ENCODE measurements at regions not wholly inside any gene's neighbourhood (a gene's known extent, or its start where the extent isn't known, plus 50 kb on each side); places are given as distances from the start of the nearest gene placed in this dataset.

DNA sequence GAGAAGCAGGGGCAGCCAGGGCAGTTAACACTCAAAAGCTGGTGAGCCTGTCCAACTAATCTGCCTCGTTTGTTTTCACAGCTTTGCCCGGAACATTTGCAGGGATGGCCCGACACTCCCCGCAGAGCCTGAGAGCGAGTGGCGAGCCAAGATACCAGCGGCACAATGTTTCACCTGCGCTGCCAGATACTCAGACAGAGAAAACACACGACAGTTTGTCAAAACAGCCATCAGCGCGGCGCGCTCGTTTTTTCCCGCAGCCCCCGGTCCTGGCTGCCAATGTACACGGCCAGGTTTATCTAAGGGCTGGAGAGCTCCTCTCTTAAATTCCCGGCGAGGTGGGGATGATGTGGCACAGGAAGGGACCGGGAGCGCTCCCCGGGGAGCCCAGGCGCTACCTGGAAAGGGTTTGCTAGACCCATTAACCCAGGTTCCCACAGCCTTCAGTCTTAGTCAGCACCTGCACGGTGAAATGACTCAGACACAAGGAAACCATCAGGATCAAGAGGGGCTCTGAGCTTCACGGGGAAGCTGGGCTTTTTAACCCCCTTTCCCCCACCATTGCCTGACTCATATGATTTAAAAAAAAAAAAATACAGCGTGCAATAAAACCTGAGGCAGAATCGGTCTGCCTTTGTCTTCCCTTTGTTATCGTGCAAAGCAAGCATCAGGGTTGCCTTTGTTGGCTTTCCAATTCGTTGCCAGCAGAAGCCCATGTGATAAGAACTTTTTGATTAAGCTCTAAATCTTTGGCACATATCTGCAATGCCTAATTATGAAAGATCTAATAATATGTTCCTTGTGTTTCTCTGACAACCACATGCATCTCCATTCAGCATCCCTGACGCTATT is 186.2 kb downstream of the EFNB2 start:
- DNase-seq, result peak; percentile 38

DNA sequence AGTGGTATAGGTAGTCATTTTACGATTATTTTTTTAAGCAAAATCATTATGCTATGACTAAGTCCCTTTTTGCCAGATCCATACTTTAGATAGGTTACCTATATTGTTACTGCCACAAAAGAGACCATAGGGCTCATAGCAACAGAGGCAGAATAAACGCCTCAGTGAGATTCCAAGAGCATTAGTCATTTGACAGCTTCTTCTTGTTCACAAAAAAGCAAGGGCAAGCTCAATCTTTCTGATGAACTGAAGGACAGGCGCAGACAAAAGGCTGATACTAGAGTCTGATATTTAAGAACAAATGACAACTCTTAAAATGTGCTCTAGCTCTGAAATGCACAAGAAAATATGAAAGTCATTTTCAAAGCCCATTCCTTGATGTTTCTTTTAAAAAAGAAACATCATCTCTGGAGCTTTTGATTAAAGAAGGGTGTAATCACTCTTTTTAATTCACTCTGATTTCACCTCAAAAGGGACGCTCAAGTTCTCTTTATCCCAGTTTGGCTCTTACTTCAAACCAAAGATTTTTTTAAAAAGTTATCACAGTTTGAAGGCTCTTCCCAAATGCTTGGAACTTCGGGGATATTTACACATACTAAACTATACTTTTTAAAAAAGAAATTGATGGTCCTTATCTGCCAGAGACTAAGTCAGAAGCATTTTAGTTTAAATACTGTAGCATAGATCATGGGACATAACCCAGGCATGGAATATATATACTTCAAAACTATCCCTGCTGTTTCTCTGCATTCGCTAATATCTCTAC is 187.2 kb downstream of the EFNB2 start:
- no peak for DNase-seq

GRCh38 chr13:106344342-106344741 is 191.1 kb downstream of the EFNB2 start:
- DNase-seq, result no peak

GRCh38 chr13:106343836-106344235 is 191.6 kb downstream of the EFNB2 start:
- no peak for DNase-seq

DNA sequence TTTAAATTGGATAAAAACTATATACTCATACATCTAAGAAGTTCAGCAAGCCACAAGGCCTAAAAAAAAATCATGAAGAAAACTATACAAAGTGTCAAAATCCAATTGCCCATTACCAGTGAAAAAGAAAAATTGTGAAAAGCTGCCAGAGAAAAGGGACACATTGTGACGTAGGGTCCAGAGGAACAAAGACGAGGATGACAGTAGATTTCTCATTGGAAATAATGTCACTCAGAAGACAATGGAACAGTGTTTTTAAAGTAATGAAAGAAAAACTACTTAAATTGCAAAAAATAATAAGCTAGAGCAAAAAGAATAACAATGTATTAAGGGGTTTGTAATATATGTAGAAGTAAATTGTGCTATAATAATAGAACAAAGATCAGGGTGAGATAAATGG is 195.2 kb downstream of the EFNB2 start:
- no peak for DNase-seq

- no peak for DNase-seq
These were observed 198.2 kb downstream of the EFNB2 start for GRCh38 chr13:106337096-106337850.

DNA sequence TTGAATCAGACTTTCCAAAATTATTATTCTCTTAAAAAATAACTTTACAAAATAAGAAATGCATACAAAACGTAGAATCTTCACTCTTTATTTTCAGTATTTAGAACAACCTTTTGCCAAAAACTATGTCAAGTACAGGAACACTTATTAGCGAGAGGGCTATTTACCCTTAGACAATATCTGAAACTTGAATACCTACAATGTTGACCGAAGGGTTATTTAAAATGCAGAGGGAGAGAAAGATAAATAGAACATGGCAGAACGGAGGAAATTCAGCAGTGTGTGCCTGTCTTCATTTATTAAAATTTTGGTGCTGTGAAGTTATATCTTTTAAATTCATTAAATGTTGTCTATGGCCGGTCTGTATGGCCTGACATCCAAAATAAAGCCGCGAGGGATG is 198.8 kb downstream of the EFNB2 start:
- DNase-seq, result no peak

- DNase-seq, result no peak
These were observed 202.8 kb downstream of the EFNB2 start for GRCh38 chr13:106332621-106333020.

DNA sequence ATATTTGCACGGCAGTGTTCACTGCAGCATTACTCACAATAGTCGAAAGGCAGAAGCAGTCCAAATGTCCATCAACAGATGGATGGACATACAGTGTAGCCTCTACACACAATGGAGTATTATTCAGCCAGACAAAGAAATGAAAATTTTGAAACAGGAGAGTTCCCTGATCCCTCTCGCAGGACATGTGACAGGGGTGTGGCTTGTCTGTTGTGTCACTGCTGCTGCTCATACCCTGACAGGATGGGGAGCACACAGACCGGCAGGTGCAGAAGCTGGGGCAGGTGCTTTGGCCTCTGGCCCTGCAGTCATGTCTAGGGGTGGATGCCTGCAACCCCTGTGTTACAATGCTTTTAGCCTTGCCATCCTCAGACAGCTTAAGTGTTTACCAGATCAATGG is 204.3 kb downstream of the EFNB2 start:
- DNase-seq, result no peak

DNA sequence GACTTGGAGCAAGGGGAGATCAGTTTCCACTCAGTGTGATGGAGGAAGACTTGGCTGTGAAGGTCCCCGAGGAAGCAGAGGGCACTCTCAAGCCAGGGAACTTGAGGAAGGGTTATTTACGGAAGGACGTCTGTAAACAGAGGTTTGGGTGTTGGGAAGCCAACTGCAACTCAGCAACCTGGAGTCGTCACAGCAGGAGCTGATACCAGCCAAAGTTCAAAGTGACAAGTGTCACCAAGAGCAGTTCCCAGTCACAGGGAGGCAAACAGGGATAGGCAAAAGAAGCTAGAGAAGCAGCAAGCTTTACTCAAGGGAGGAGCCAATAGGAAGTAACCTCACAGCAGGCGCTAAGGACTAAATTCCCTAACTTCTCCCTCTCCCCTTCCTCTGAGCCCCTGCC is 205.5 kb downstream of the EFNB2 start:
- no peak for DNase-seq

DNA sequence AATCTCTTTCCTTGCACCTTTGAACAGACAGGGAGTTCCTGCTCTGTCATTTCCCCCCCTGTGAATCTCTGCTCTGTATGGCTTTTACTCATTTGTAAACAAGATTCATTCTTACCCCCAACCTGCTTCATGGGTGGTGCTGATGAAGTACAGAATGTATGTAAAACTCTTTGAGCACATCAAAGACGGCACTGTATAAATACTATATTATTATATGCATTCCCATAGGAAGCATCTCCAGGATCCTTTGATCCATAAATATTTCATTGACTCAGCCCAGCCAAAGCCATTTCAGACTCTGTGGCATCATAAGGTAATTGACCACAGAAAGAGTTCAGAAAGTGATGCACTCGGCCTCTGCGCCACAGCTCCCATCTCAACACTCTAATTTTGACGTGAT is 208.7 kb downstream of the EFNB2 start:
- no peak for DNase-seq

GRCh38 chr13:106324444-106324843 is 211.0 kb downstream of the EFNB2 start:
- DNase-seq, result no peak

DNA sequence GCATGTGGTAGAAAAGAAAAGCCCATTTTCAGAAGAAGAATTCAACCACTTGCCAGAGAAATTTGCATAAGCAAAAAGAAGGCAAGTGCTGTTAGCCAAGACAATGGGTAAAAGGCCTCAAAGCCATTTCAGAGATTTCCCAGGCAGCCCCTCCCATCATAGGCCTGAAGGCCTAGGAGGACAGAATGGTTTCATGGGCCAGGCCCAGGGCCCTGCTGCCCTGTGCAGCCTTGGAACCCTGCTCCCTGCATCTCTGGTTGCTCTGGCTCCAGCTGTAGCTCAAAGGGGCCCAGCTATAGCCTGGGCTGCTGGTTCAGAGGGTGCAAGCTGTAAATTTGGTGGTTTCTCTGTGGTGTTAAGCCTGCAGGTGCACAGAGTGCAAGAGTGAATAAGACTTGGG is 212.8 kb downstream of the EFNB2 start:
- no peak for DNase-seq

GRCh38 chr13:106318941-106319411 is 216.5 kb downstream of the EFNB2 start:
- no peak for DNase-seq

- DNase-seq, result no peak
These were observed 221.0 kb downstream of the EFNB2 start for GRCh38 chr13:106314417-106314816.

- DNase-seq, result no peak
These were observed 224.5 kb downstream of the EFNB2 start for GRCh38 chr13:106311004-106311403.

DNA sequence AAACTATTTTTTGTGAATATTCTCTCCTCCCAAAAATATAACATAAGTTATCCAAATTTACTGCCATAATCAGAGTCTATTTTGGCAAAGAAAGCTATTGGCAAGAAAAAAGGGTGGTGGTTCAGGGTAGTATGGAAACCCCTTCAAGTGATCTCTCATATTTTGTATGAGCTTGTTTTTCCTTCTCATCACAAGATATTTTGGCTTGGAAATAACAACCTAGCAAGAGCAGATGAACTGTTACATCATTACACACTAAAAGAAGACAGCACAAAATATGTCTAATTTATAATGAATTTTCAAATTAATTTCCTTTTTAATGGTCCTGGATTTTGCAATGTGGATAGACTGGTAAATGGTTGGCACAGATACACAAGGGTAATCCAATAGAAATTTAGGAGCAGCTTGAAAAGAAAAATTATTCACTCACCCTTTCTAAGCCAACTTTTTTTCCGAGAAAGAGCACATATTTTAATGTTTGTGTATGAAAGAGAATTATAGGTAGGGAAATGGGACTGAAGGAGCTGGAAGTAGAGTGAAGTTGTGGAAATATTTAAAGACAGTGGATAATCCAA is 225.1 kb downstream of the EFNB2 start:
- no peak for DNase-seq

- DNase-seq, result no peak
These were observed 228.6 kb downstream of the EFNB2 start for GRCh38 chr13:106306748-106307277.

DNA sequence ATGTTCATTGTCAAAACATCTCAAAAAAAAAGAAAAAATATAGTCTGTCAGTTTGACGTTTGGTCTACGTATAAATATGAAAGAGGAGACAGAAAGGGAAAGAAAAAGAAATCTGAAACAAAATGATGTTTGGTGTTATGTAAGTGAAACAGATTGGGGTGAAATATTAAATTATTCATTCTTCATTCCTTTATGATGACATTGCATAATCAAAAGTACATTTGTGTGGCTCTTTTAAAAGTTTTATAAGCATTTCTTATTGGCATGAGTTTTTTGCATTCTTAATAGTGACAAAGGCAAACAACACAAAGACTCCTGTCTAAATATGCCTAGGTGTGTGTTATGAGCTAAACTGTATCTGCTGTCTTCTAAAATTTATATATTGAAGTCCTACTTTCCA is 232.6 kb downstream of the EFNB2 start:
- no peak for DNase-seq

DNA sequence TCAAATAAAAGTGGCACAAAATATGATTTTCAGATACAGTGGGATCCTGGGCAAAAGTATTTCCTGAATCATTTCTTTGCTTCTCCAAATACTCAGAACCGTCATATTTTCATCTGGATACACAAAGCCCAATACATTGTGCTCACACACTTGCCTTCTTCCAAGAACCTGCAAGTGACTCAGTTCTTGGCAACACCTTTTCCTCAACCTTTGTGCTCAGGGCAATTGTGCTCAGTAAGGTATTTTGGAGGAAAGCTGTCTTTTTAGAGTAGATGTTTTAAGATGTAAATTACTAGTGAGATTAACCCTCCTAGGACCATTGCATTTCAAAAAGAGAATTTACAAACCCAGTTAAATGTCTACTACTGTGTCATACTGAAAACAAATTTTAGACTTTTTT is 233.5 kb downstream of the EFNB2 start:
- DNase-seq, result no peak

DNA sequence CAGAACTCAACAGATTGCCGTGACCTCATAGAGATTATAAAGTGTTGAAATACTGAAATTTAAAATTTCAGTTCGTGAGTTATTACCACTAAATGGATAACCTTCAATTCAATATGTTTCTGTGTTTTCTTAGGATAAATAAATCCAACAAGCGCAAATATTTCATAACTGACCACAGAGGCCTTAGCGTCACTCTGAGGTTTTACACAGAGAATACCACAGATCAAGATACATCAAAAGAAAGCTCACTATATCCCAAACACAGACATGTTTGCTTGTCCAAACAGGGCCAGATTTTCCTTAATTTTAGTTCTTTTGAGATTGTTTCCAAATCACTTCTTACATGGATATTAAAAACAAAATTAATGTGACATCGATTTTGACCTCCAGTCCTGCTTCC is 235.8 kb downstream of the EFNB2 start:
- DNase-seq, result no peak

DNA sequence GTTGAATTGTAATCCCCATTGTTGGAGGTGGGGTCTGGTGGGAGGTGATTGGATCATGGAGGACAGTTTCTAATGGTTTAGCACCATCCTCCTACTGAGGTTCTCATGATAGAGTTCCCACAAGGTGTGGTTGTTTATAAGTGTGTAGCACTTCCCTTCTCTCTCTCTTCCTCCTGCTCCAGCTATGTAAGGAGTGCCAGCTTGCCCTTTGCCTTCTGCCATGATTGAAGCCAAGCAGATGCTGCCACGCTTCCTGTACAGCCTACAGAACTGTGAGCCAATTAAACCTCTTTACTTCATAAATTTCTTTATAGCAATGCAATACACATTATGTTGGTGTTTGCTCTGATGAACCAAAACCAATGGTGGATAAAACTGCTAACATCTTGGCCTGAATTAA is 238.2 kb downstream of the EFNB2 start:
- no peak for DNase-seq

GRCh38 chr13:106296723-106297122 is 238.7 kb downstream of the EFNB2 start:
- no peak for DNase-seq
